NT2/D1 (cell line): ENCODE measurements at regions not wholly inside any gene's neighbourhood (a gene's known extent, or its start where the extent isn't known, plus 50 kb on each side); places are given as distances from the start of the nearest gene placed in this dataset.

ENCODE experiments used
- DNase-seq: peaks from one replicate; pipeline ENCODE4 v3.0.0-alpha.2; 2011; ENCODE audit warnings: low read depth, low spot score
- H3K27me3 ChIP-seq: 2 replicates; pipeline ENCODE4 v1.6.0; 2011; ENCODE audit warnings: mild to moderate bottlenecking; ENCODE audit not compliant: insufficient read length, insufficient read depth
- H3K36me3 ChIP-seq: 2 replicates; pipeline ENCODE4 v1.6.1; 2011; ENCODE audit warnings: mild to moderate bottlenecking, low read length, mixed read lengths; ENCODE audit not compliant: insufficient read depth, insufficient read length
- H3K4me1 ChIP-seq: 2 replicates; pipeline ENCODE4 v1.5.1; 2011; ENCODE audit not compliant: insufficient read depth, insufficient read length
- H3K4me3 ChIP-seq: 2 replicates; pipeline ENCODE4 v1.5.1; 2011; ENCODE audit warnings: low read depth; ENCODE audit not compliant: insufficient read length
- H3K9ac ChIP-seq: 2 replicates; pipeline ENCODE4 v1.6.0; 2011; ENCODE audit warnings: low read depth; ENCODE audit not compliant: insufficient read length
- H3K9me3 ChIP-seq: 2 replicates; pipeline ENCODE4 v1.5.1; 2011; ENCODE audit warnings: mild to moderate bottlenecking, low read length; ENCODE audit not compliant: insufficient read depth
- SUZ12 ChIP-seq: IDR thresholded peaks from 2 replicates; pipeline ENCODE4 v1.6.1; 2011; ENCODE audit not compliant: insufficient read length, insufficient read depth; ENCODE audit errors: extremely low read depth
- YY1 ChIP-seq: IDR thresholded peaks from 2 replicates; pipeline ENCODE4 v1.6.1; 2011; ENCODE audit not compliant: insufficient read length, insufficient read depth
- ZNF274 ChIP-seq: IDR thresholded peaks from 2 replicates; pipeline ENCODE4 v1.6.1; 2011; ENCODE audit warnings: mild to moderate bottlenecking, low read depth, low read length

DNA sequence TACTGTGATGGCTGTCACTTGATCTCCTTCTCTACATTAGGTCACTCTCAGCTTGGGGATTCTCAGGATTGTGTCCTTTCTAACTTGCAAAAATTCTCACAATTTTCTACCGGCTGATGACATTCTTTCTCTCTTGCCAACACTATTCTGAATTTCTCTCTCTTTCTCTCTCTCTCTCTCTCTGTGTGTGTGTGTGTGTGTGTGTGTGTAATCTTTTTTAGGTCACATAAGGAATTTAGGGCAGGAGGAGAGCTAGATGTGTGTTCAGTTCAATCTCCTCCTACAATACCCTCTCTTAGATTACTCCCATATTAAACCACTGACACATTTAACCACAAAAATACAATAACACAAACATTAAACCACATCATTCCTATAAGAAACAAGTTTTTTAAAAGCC lies 242.3 kb upstream of the NREP start:
- H3K27me3 ChIP-seq: no peaks in the 10 kb centered on the region
- no peaks in the 10 kb centered on the region for H3K9me3 ChIP-seq
- H3K36me3 ChIP-seq: no peaks in the 10 kb centered on the region
- no peaks in the 10 kb centered on the region for H3K4me1 ChIP-seq
- H3K9ac ChIP-seq: no peak overlapping the region
- TF ChIP-seq YY1: no peak
- no peak for TF ChIP-seq ZNF274
- TF ChIP-seq SUZ12: no peak
- no peak for DNase-seq
- no peak overlapping the region for H3K4me3 ChIP-seq

GRCh38 chr5:111998871-111999270 lies 241.9 kb upstream of the NREP start:
- no peak for TF ChIP-seq SUZ12
- TF ChIP-seq YY1: no peak
- TF ChIP-seq ZNF274: no peak
- Histone ChIP-seq H3K9ac (no peak overlapping the region), H3K27me3 (no peaks in the 10 kb centered on the region), H3K4me3 (no peak overlapping the region), H3K9me3 (no peaks in the 10 kb centered on the region), H3K4me1 (no peaks in the 10 kb centered on the region), H3K36me3 (no peaks in the 10 kb centered on the region)
- no peak for DNase-seq

- no peak for TF ChIP-seq SUZ12
- no peak for TF ChIP-seq ZNF274
- TF ChIP-seq YY1: no peak
- no peaks in the 10 kb centered on the region for H3K27me3 ChIP-seq
- no peak for DNase-seq
- no peaks in the 10 kb centered on the region for H3K9me3 ChIP-seq
- H3K36me3 ChIP-seq: no peaks in the 10 kb centered on the region
- no peak overlapping the region for H3K4me3 ChIP-seq
- H3K4me1 ChIP-seq: no peaks in the 10 kb centered on the region
- no peak overlapping the region for H3K9ac ChIP-seq
Observed at GRCh38 chr5:111997711-111998110, 240.7 kb upstream of the NREP start.

DNA sequence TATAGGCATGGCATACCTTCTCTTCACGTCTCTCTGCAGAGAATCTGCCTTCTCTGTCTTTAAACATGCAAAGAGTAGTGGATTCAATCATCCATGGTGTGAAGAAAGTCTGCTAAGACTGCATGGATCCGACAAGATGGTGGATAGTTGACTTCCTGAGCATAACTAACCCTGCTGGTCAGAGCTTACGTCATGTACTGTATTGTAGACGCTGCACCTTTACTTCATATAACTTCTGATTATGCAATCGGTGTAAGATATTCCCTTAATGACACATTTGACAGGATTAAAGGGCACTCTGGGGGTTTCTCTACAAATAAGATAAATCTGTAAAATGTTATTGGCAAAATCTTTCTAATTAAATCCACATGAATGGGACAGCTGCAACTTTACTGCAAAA lies 240.3 kb upstream of the NREP start:
- Histone ChIP-seq H3K4me3 (no peak overlapping the region), H3K36me3 (no peaks in the 10 kb centered on the region), H3K4me1 (no peaks in the 10 kb centered on the region), H3K9me3 (no peaks in the 10 kb centered on the region), H3K27me3 (no peaks in the 10 kb centered on the region), H3K9ac (no peak overlapping the region)
- DNase-seq: no peak
- TF ChIP-seq ZNF274 (no peak), SUZ12 (no peak), YY1 (no peak)

- Histone ChIP-seq H3K9ac (no peak overlapping the region), H3K4me1 (no peaks in the 10 kb centered on the region), H3K4me3 (no peak overlapping the region), H3K36me3 (no peaks in the 10 kb centered on the region), H3K27me3 (no peaks in the 10 kb centered on the region), H3K9me3 (0 out of 2 replicates have a peak, but pooled peaks cover 5% of the 10 kb centered on the region)
- DNase-seq: no peak
- TF ChIP-seq ZNF274 (no peak), SUZ12 (no peak), YY1 (no peak)
Observed at GRCh38 chr5:111996574-111996973, 239.6 kb upstream of the NREP start.

DNA sequence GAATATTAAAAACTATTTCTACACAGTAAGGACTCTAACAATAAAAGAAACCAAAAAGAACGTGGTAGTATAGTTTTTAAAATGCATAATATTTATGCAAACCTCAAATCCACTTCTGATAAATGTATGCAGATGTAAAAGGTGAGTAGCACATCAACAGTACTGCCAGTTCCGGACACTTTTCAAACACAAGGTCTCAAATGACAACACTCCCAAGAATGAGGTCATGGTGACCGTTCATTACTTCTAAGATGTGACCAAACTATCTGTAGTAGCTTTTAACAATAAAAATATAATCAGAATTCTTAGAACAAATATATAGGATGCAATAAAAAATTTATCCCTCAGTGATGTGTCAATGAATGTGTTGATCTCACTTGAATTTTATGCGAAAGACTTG lies 238.7 kb upstream of the NREP start:
- Histone ChIP-seq H3K9me3 (0 out of 2 replicates have a peak, but pooled peaks cover 5% of the 10 kb centered on the region), H3K9ac (no peak overlapping the region), H3K4me1 (no peaks in the 10 kb centered on the region), H3K36me3 (no peaks in the 10 kb centered on the region), H3K27me3 (no peaks in the 10 kb centered on the region), H3K4me3 (no peak overlapping the region)
- TF ChIP-seq ZNF274 (no peak), SUZ12 (no peak), YY1 (no peak)
- DNase-seq: no peak

DNA sequence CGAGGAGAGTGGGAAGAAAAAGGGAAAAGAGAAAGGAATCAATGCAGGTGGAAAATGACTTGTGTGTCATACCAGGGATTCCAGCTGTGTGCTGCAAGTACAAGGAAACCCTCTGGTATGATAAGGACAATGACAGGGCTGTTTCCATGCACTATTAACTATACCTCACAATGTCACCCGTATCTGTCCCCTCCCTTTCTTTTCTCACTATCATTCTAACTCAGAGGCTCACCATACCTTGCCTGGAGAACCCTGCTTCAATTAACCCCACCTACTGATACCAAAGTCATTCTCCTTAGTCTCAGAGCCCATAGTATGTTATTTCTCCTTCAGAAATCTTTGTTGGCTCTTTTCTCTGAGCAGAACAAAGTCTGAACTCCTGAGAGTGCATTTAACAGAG lies 236.2 kb upstream of the NREP start:
- H3K4me3 ChIP-seq: no peak overlapping the region
- DNase-seq: no peak
- 0 out of 2 replicates have a peak, but pooled peaks cover 5% of the 10 kb centered on the region for H3K9me3 ChIP-seq
- no peaks in the 10 kb centered on the region for H3K4me1 ChIP-seq
- H3K27me3 ChIP-seq: no peaks in the 10 kb centered on the region
- H3K36me3 ChIP-seq: no peaks in the 10 kb centered on the region
- TF ChIP-seq ZNF274: no peak
- no peak for TF ChIP-seq SUZ12
- TF ChIP-seq YY1: no peak
- no peak overlapping the region for H3K9ac ChIP-seq
